HS-5 (cell line): ENCODE measurements at regions not wholly inside any gene's neighbourhood (a gene's known extent, or its start where the extent isn't known, plus 50 kb on each side); places are given as distances from the start of the nearest gene placed in this dataset.
"Not testable (repeated sequence)": the region's sequence is repeated elsewhere in the genome, so short reads cannot be mapped to it uniquely, and the experiment has no call there.

ENCODE experiments used
- DNase-seq: peaks from one replicate; pipeline ENCODE4 v3.0.0-alpha.2; 2012; ENCODE audit warnings: low read depth

- DNase-seq: no peak
Measured at GRCh38 chr1:192906334-192906733, 97.5 kb downstream of the RGS2 start.

- DNase-seq: no peak
Measured at GRCh38 chr1:192907545-192908243, 98.9 kb downstream of the RGS2 start.

GRCh38 chr1:192911896-192912656 is 103.2 kb downstream of the RGS2 start:
- not testable (repeated sequence) for DNase-seq

- DNase-seq: no peak
Measured at GRCh38 chr1:192913683-192914082, 104.8 kb downstream of the RGS2 start.

GRCh38 chr1:192914092-192914491 is 105.3 kb downstream of the RGS2 start:
- no peak for DNase-seq

GRCh38 chr1:192914696-192915095 is 105.9 kb downstream of the RGS2 start:
- DNase-seq: no peak

DNA sequence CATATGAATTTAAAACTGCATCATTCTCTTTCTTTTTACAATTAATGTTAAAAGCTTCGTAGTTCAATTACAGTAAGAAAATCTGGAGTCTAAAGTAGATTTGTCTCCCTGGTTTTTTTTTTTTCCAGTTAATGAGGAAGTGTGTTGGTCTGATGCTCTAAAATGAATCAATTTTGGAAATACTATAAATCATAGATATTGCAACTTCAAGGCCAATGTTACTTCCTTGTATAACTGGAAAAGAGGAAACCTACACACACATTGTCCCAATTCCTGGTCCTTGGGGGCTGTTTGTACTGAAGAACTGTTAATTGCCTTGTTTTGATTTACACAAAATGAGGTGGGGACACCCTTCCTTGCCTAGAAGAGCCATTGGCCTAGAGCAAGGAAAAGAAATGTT is 107.2 kb downstream of the RGS2 start:
- no peak for DNase-seq

- DNase-seq: no peak
Measured at GRCh38 chr1:192918259-192918658, 109.4 kb downstream of the RGS2 start.

DNA sequence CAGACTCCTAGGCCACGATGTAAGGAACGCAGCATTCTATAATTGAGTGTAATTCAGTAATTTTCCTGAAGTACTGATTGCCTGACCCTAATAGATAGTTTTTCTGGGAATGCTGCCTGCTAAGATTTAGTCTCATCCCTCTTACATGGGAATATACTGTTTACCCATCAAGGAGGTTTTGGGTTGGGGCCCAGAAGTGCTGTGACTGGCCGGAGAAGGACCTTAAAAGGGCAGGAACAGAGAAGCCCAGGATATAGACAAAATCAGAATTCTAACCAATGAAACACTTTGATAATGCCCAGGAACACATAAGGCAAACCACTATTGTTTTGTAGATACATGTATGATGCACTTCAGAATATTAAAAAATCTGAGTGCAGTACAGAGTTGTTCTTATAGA is 111.6 kb downstream of the RGS2 start:
- DNase-seq: no peak

DNA sequence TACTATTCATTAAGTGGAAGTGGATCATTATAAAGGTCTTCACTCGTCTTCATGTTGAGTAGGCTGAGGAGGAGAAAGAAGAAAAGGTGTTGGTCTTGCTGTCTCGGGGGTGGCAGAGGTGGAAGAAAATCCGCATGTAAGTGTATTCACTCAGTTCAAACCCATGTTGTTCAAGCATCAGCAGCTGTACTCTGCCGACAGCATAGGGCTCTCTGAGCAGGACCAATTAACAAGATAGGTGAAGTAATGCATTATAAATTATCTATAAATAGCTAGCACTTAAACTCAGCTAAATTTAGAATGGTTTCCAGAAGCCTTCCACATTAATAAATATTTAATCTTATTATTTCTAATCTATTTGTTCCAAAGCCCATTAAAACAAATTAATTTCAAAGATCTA is 116.8 kb downstream of the RGS2 start:
- DNase-seq: no peak

GRCh38 chr1:192926736-192927135 is 117.9 kb downstream of the RGS2 start:
- no peak for DNase-seq

GRCh38 chr1:192927496-192927895 is 118.7 kb downstream of the RGS2 start:
- DNase-seq: no peak

GRCh38 chr1:192929597-192929996 is 120.8 kb downstream of the RGS2 start:
- DNase-seq: no peak

- DNase-seq: no peak
Measured at GRCh38 chr1:192933744-192934143, 124.9 kb downstream of the RGS2 start.

- DNase-seq: no peak
Measured at GRCh38 chr1:192936313-192937018, 122.7 kb downstream of the UCHL5 start.

DNA sequence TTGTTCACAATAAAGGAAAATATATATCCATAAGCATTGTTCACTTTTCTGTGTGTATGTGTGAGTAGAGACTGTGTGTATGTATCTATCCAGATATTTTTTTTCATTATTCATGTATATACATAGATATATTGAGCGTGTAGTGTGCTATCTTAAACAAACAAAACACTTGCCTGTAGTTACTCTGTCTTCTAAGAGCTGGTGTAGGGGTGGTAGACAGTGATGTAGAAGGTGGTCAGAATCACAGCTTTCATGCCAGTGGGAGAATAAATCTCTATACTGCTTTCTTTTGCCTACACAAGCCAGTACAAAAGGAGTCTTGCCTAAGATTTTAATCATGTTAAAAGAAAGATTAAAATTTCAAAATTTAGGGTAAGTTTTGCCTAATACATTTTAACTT is 122.0 kb downstream of the UCHL5 start:
- no peak for DNase-seq

DNA sequence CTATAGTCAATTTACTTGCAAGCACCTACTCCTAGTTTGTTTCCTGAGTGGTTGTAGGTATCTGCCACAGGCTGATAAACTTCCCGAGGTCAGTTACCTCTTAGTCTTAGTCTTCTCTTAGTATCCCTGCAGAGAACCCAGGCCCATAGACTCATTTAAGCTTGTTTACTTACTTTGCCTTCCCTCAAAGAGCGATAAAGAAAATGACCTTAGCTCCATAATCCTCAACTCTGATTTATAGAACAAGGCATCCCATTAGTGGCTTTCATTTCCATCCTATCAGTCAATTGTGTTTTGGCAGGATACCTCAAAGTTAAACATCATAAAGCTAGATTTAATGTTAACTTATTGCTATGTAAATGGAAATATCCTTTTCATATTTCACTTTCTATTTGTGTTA is 119.7 kb downstream of the UCHL5 start:
- DNase-seq: no peak

DNA sequence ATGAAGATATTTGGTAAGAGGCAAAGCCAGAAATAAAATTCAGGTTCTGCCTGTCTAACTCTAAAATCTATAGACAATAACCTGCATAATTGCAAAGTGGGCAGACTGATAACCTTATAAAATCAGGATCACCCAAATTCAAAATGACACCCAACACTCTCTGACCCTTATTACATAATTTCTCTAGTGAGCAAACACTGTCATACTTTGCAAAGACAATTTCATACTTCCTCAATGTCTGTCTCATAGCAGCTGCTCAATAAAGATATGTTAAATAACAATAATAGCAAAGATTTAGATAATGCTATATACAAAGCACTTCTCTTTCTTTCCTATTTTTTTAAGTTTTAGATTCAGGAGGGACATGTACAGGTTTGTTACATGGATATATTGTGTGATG is 118.5 kb downstream of the UCHL5 start:
- DNase-seq: no peak

- no peak for DNase-seq
Measured at GRCh38 chr1:192941722-192942411, 117.3 kb downstream of the UCHL5 start.

GRCh38 chr1:192943108-192943507 is 116.1 kb downstream of the UCHL5 start:
- DNase-seq: no peak

GRCh38 chr1:192943522-192943921 is 115.6 kb downstream of the UCHL5 start:
- DNase-seq: no peak

DNA sequence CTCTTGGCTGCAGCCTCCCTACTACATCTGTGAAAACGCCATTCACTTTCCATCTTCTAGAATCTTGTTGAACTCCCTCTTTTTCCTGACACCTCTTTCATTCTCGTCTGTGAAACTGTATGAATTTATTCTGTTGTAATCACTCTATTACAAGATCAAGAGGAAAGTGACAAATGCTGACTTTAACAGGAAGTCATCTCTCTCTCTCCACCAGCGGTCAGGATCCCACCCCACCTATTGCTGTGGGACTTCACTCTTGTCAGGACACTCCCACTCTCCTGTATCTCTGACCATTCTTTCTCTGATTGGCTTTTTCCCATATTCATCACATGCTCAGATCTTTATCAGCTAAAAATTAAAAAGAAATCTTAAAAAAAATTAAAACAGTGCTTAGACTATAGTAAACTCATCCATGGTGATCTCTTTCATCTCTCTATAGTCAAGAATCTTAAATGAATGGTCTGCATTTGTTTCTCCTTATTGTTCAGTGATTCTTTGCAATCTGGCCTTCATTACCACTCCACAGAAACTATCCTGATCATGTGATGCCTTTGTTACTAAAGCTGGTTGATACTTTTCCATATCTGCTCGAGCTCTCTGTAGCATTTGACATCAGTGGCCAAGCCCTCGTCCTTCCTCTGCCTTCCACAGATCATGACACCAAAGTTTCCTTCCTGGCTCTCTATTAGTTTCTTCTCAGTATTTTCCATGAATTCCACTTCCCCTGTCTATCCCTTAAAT is 113.6 kb downstream of the UCHL5 start:
- DNase-seq: no peak
